GM12875 (cell line): ENCODE measurements at regions not wholly inside any gene's neighbourhood (a gene's known extent, or its start where the extent isn't known, plus 50 kb on each side); places are given as distances from the start of the nearest gene placed in this dataset.

Experiments
- H3K4me3 ChIP-seq: one replicate; pipeline ENCODE4 v1.5.1; 2011; ENCODE audit warnings: low read depth, low read length, control low read depth
- TF ChIP-seq, protein P1 (sequence below): IDR thresholded peaks from 2 replicates; pipeline ENCODE4 v1.5.1; 2011; ENCODE audit warnings: low read depth, mild to moderate bottlenecking, control low read depth, inconsistent platforms, low read length, moderate library complexity, borderline replicate concordance; ENCODE audit not compliant: insufficient read depth

DNA sequence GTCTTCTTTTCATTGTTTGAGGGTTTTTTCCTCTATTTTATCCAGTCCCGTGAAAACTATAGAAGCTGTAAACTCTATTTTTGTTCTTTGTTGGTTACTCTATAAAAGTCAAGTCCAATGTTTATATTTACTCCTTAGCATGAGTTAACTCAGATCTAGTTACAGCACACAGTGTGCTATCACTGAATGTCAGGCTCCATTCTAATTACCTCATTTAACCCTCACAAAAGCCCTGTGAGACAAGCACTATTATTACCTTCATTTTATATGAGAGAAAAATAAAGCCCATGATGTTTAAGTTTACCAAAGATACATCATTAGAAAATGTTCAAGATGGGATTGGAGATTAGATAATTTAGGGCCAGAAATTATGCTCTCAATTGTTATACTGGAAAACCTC is 251.4 kb upstream of the SNX7 start:
- TF ChIP-seq, protein P1, sequence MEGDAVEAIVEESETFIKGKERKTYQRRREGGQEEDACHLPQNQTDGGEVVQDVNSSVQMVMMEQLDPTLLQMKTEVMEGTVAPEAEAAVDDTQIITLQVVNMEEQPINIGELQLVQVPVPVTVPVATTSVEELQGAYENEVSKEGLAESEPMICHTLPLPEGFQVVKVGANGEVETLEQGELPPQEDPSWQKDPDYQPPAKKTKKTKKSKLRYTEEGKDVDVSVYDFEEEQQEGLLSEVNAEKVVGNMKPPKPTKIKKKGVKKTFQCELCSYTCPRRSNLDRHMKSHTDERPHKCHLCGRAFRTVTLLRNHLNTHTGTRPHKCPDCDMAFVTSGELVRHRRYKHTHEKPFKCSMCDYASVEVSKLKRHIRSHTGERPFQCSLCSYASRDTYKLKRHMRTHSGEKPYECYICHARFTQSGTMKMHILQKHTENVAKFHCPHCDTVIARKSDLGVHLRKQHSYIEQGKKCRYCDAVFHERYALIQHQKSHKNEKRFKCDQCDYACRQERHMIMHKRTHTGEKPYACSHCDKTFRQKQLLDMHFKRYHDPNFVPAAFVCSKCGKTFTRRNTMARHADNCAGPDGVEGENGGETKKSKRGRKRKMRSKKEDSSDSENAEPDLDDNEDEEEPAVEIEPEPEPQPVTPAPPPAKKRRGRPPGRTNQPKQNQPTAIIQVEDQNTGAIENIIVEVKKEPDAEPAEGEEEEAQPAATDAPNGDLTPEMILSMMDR = no peak
- H3K4me3 ChIP-seq = no peak overlapping the region

DNA sequence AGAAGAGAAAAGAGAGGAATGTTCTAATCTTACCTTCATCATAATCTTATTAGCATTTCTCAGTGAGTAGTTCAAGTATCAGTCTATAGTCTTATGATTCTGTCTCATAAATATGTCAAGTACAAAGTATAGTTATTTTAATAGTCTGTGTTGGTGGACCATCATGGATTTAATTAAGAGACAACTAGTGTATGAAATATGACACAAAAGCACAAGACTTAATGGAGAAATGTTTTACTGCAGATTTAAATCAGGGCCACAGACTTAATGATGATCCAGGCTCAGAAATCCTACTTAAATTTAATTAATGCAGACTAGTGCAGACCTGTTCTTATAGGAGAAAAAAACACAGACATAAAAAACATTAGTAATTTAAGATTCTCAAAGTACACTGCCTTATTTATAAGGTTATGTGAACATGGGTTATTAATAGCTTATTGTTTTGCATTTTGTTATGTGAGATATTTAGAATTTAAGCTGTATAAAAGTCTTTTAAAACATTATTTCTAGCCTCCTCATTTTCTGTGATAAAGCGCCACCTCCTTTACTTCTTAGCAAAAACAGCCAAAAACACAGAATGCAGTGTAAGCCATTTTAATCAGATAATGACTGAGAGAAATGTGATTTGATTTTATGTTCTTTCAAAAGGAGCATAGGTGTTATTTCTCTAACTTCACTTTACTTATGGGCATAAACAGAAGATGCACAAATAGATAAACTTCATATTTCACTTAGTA is 255.0 kb upstream of the SNX7 start:
- H3K4me3 ChIP-seq = no peak overlapping the region
- TF ChIP-seq, protein P1 = no peak

DNA sequence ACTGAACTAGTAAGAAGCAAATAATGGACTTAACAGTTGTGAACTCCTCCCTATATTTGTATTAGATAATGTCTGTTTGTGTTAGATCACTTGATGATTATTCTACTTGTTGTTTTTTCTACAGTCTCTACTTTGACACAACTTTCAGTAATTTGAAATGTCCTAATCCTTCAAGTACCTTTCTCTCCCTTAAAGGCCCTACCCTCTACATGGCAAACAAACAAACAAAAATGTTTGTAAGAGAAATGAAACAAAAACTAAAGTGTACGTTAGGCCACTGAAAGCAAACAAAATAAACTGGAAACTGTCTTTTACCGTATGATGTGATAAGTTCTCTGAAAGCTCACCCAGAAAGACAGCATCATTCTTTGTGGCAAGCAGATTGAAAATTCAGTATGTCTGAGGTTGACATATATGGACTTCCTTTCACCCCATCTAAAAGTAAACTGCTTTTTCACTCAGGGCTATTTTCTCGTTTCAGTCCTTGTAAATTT is 255.9 kb upstream of the SNX7 start:
- TF ChIP-seq, protein P1 = no peak
- H3K4me3 ChIP-seq = no peak overlapping the region

DNA sequence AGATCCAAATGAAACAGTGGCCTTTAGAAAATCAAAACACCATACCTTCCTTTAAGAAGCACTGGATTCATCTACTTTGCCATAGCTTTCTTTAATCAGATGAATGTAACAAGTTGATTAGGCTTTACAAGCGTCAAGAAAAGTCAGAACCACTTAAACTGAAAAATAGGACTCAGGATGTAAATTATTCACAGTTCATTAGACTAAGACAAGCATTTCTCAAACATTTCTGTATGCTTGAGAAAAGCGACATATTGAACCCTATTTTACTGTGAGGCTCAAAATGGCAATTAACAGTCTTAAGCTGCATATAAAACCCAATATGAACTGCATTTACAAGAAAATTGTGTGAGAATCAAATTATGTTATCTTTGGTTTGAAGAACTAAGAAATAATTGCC is 256.7 kb upstream of the SNX7 start:
- H3K4me3 ChIP-seq = no peak overlapping the region

DNA sequence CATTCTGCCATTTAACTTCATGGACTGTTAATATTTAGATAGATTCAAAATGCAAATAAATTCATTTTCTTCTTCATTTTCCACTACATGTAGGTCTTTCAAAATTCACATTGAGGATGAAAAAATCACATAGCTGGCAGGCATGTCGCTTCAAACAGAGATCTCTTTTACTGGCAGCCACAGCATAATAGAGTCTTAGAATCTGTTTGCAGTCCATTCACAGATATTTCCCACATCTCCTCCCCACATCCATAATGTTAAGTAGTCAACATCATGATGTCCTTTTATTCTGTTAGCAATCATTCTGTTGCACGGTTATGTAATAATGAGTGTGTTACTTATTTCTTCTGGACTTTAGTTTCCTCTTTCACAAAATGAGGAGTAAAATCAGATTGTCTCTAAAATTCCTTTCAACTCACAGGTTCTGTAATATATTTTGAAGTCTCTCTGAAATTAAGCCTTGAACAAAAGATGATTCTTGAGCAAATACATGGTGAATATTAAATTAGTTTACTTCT is 257.5 kb upstream of the SNX7 start:
- no peak overlapping the region for H3K4me3 ChIP-seq
- TF ChIP-seq, protein P1 = no peak

More for the DNA sequence above, 256.7 kb upstream of the SNX7 start:
- TF ChIP-seq, protein P1 = no peak

DNA sequence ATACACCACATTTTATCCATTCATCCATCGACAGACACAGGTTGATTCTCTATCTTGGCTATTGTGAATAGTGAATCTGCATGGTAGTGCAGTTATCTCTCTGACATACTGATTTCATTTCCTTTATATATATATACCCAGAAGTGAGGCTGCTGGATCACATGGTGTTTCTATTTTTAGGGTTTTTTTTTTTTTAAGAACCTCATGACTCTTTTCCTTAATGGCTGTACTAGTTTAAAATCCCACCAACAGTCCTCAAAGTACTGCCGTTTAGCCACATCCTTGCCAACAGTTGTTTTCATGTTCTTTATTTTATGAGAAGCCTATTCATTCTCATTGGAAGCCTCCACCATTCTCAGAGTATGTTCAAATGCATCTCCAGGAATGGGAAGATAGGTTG is 258.7 kb upstream of the SNX7 start:
- no peak overlapping the region for H3K4me3 ChIP-seq
- TF ChIP-seq, protein P1 = no peak

DNA sequence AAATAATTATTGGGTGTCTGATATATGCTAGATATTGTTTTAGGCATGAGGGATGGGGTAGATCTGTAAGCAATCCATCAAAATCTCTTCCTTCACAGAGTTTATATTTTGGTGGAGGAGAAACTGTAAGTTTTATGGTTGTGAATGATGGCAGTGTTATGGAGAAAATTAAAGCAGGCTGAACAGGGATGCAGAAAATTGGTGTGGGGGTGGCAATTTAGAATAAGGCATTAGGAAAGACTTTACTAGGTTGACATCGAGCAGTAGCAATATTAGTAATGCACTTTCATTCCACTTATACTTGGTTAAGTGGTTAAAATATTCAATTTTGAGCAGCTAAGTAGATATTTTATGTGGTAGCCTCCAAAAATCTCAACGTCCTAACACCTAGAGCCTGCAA is 261.1 kb upstream of the SNX7 start:
- TF ChIP-seq, protein P1 = no peak
- H3K4me3 ChIP-seq = no peak overlapping the region
